ENCODE measurements at regions not wholly inside any gene's neighbourhood (a gene's known extent, or its start where the extent isn't known, plus 50 kb on each side); places are given as distances from the start of the nearest gene placed in this dataset.

DNA sequence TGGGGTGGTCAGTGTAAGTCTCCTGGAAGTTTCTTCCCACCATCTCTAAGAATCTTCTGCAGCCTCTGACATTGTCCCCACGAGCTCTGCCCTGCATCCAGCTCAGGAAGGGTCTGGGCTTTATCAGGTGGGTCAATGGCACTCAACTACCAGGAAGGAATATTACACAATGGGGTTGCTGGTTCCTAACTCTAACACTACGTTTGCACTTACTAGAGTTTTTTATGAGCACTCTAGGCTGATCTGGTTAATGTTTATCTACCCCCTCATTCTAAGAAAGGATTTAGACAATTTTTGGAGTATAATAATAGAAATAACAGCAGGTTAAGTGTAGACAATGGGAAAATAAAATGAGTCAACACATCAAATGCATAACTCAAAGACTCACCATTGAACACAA lies 411.1 kb upstream of the RGMA start:
- TF ChIP-seq, protein P1, sequence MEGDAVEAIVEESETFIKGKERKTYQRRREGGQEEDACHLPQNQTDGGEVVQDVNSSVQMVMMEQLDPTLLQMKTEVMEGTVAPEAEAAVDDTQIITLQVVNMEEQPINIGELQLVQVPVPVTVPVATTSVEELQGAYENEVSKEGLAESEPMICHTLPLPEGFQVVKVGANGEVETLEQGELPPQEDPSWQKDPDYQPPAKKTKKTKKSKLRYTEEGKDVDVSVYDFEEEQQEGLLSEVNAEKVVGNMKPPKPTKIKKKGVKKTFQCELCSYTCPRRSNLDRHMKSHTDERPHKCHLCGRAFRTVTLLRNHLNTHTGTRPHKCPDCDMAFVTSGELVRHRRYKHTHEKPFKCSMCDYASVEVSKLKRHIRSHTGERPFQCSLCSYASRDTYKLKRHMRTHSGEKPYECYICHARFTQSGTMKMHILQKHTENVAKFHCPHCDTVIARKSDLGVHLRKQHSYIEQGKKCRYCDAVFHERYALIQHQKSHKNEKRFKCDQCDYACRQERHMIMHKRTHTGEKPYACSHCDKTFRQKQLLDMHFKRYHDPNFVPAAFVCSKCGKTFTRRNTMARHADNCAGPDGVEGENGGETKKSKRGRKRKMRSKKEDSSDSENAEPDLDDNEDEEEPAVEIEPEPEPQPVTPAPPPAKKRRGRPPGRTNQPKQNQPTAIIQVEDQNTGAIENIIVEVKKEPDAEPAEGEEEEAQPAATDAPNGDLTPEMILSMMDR (IDR thresholded peaks at IDR 0.05): no peak
- TF ChIP-seq POLR2A (IDR thresholded peaks at IDR 0.05): no peak
